GM23338 (cell line): ENCODE measurements at regions not wholly inside any gene's neighbourhood (a gene's known extent, or its start where the extent isn't known, plus 50 kb on each side); places are given as distances from the start of the nearest gene placed in this dataset.

ENCODE experiments used
- ATAC-seq: fragments of 200-7000 bp; cut with Tn5 transposase; 3 replicates; pipeline ENCODE4 v1.9.1; 2020
- DNase-seq: peaks from one replicate; pipeline ENCODE4 v3.0.0-alpha.2; 2015; ENCODE audit warnings: low spot score
- H2AFZ ChIP-seq: fragments of 200-600 bp; sonication (generic); 2 replicates; pipeline ENCODE4 v1.8.0; 2016; ENCODE audit warnings: antibody characterized with exemption, mild to moderate bottlenecking, moderate library complexity
- H3F3A ChIP-seq: fragments of 200-600 bp; sonication (generic); replicated peaks from 2 replicates; pipeline ENCODE4 v1.8.0; 2017; ENCODE audit warnings: antibody characterized with exemption, mixed run types, low read depth
- H3K27ac ChIP-seq: fragments of 200-600 bp; sonication (generic); 2 replicates; pipeline ENCODE4 v1.6.1; 2016; ENCODE audit warnings: low read depth
- H3K27me3 ChIP-seq: fragments of 200-600 bp; sonication (generic); 2 replicates; pipeline ENCODE4 v1.8.0; 2016; ENCODE audit warnings: mild to moderate bottlenecking, mixed run types, moderate library complexity; ENCODE audit not compliant: insufficient read depth
- H3K36me3 ChIP-seq: fragments of 200-600 bp; sonication (generic); 2 replicates; pipeline ENCODE4 v1.8.0; 2016; ENCODE audit warnings: mild to moderate bottlenecking; ENCODE audit not compliant: insufficient read depth
- H3K4me1 ChIP-seq: fragments of 200-600 bp; sonication (generic); 2 replicates; pipeline ENCODE4 v1.8.0; 2016; ENCODE audit warnings: mild to moderate bottlenecking, moderate library complexity; ENCODE audit not compliant: insufficient read depth
- H3K4me2 ChIP-seq: fragments of 200-600 bp; sonication (generic); 2 replicates; pipeline ENCODE4 v1.7.1; 2017; ENCODE audit warnings: mixed run types
- H3K4me3 ChIP-seq: fragments of 200-600 bp; sonication (generic); 2 replicates; pipeline ENCODE4 v1.6.1; 2016; ENCODE audit warnings: mixed run types
- H3K79me2 ChIP-seq: fragments of 200-600 bp; sonication (generic); replicated peaks from 2 replicates; pipeline ENCODE4 v1.8.0; 2017; ENCODE audit warnings: mild to moderate bottlenecking; ENCODE audit not compliant: insufficient read depth
- H3K9me2 ChIP-seq: fragments of 200-600 bp; sonication (generic); 2 replicates; pipeline ENCODE4 v1.8.0; 2017; ENCODE audit not compliant: insufficient read depth
- H4K20me1 ChIP-seq: fragments of 200-600 bp; sonication (generic); replicated peaks from 2 replicates; pipeline ENCODE4 v1.8.0; 2017; ENCODE audit warnings: mild to moderate bottlenecking; ENCODE audit not compliant: insufficient read depth
- H3K27ac Mint-ChIP-seq: 2 replicates; pipeline ENCODE4 v1.8.0; 2020; ENCODE audit warnings: inconsistent platforms, mild to moderate bottlenecking, moderate library complexity, mixed read lengths
- H3K27me3 Mint-ChIP-seq: 3 replicates; pipeline ENCODE4 v1.8.0; 2022; ENCODE audit warnings: low read depth, mild to moderate bottlenecking, moderate library complexity, mixed read lengths, inconsistent platforms; ENCODE audit not compliant: insufficient read depth, poor library complexity
- H3K36me3 Mint-ChIP-seq: 3 replicates; pipeline ENCODE4 v1.8.0; 2021; ENCODE audit warnings: low read depth, mild to moderate bottlenecking, inconsistent platforms, moderate library complexity, mixed read lengths
- H3K4me1 Mint-ChIP-seq: 3 replicates; pipeline ENCODE4 v1.8.0; 2020; ENCODE audit warnings: mild to moderate bottlenecking, inconsistent platforms, mixed read lengths
- H3K4me3 Mint-ChIP-seq: 3 replicates; pipeline ENCODE4 v1.8.0; 2021; ENCODE audit warnings: moderate library complexity, mild to moderate bottlenecking, inconsistent platforms, mixed read lengths
- H3K9me3 Mint-ChIP-seq: 3 replicates; pipeline ENCODE4 v1.8.0; 2020; ENCODE audit warnings: moderate library complexity, mild to moderate bottlenecking, inconsistent platforms, mixed read lengths
- CREB1 ChIP-seq: fragments of 250-450 bp; sonication (Bioruptor Pico); IDR thresholded peaks from 2 replicates; pipeline ENCODE4 v1.5.0; 2020; ENCODE audit warnings: low read depth, mild to moderate bottlenecking, moderate library complexity
- EZH2 ChIP-seq: fragments of 200-600 bp; sonication (generic); IDR thresholded peaks from one replicate; pipeline ENCODE4 v1.8.0; 2017; ENCODE audit warnings: antibody characterized with exemption, mild to moderate bottlenecking, low read depth; ENCODE audit not compliant: unreplicated experiment
- EZH2phosphoT487 ChIP-seq: fragments of 200-600 bp; sonication (generic); IDR thresholded peaks from one replicate; pipeline ENCODE4 v1.8.1; 2018; ENCODE audit warnings: antibody characterized with exemption; ENCODE audit not compliant: unreplicated experiment
- JUNB ChIP-seq: IDR thresholded peaks from one replicate; pipeline ENCODE4 v1.6.1; 2016; ENCODE audit warnings: antibody characterized with exemption; ENCODE audit not compliant: unreplicated experiment
- NANOG ChIP-seq: IDR thresholded peaks from 2 replicates; pipeline ENCODE4 v1.6.1; 2016; ENCODE audit warnings: antibody characterized with exemption, borderline replicate concordance
- POLR2AphosphoS5 ChIP-seq: IDR thresholded peaks from 2 replicates; pipeline ENCODE4 v1.6.1; 2016; ENCODE audit warnings: antibody characterized with exemption, low read depth
- STAT1 ChIP-seq: IDR thresholded peaks from one replicate; pipeline ENCODE4 v1.6.1; 2016; ENCODE audit warnings: antibody characterized with exemption; ENCODE audit not compliant: unreplicated experiment
- ZNF114 ChIP-seq: fragments of 250-450 bp; sonication (Bioruptor Pico); IDR thresholded peaks from 2 replicates; pipeline ENCODE4 v1.5.0; 2020; ENCODE audit warnings: mild to moderate bottlenecking, moderate library complexity
- ZNF331 ChIP-seq: fragments of 250-450 bp; sonication (Bioruptor Pico); IDR thresholded peaks from 2 replicates; pipeline ENCODE4 v1.5.0; 2020; ENCODE audit warnings: low read depth, mild to moderate bottlenecking, moderate library complexity
- TF ChIP-seq, protein P1 (sequence below), 2 experiments: fragments of 200-600 bp in 1 of 2; sonication (generic) in 1 of 2; conservative IDR thresholded peaks; 2 replicates each; pipeline versions ENCODE4 v1.5.1 to v1.6.1; 2016 to 2017; ENCODE audit warnings: antibody characterized with exemption in 2 of 2, low read depth in 2 of 2, mild to moderate bottlenecking in 2 of 2, moderate library complexity in 1 of 2
- TF ChIP-seq, protein P2 (sequence below): IDR thresholded peaks from one replicate; pipeline ENCODE4 v1.6.1; 2018; ENCODE audit warnings: antibody characterized with exemption; ENCODE audit not compliant: unreplicated experiment
- TF ChIP-seq, protein P3 (sequence below): fragments of 250-450 bp; sonication (Bioruptor Pico); IDR thresholded peaks from 2 replicates; pipeline ENCODE4 v1.5.0; 2020; ENCODE audit warnings: mild to moderate bottlenecking, moderate library complexity

DNA sequence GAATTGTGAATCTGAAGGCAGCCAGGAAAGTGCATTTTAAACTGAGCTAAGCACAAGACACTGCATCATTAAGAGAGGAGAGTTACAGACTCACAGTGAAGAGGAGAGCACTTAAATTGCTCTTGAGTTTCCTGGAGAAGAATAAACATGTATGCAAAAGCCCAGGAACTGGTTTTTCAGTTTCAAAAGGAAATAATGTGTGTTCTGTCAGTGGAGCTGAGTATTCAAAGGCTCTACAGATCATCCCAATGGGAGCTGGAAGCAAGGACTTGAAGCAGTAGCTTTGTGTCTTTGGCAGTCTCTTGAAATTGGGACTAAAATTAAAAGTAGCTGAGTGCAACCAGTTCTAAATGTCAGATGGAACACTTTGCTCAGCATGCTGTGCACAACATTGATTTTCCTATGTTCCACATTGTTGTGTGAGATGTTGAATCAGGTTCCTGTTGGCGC lies 147.5 kb upstream of the ANK2 start:
- Histone ChIP-seq H3K9me2 (no peaks in the 10 kb centered on the region), H3K79me2 (no peaks in the 10 kb centered on the region), H3K4me3 (no peak overlapping the region), H3F3A (no peaks in the 10 kb centered on the region), H3K4me1 (peaks cover 25% of the 10 kb centered on the region), H2AFZ (no peak overlapping the region), H4K20me1 (no peaks in the 10 kb centered on the region), H3K27me3 (no peaks in the 10 kb centered on the region), H3K4me2 (no peak overlapping the region), H3K36me3 (no peaks in the 10 kb centered on the region), H3K27ac (peak overlapping the region; percentile 24; the same call in 1 of the 2 replicates)
- TF ChIP-seq JUNB (no peak), EZH2phosphoT487 (no peak), ZNF114 (CRISPR knock-in tag) (no peak)
- TF ChIP-seq, protein P1, sequence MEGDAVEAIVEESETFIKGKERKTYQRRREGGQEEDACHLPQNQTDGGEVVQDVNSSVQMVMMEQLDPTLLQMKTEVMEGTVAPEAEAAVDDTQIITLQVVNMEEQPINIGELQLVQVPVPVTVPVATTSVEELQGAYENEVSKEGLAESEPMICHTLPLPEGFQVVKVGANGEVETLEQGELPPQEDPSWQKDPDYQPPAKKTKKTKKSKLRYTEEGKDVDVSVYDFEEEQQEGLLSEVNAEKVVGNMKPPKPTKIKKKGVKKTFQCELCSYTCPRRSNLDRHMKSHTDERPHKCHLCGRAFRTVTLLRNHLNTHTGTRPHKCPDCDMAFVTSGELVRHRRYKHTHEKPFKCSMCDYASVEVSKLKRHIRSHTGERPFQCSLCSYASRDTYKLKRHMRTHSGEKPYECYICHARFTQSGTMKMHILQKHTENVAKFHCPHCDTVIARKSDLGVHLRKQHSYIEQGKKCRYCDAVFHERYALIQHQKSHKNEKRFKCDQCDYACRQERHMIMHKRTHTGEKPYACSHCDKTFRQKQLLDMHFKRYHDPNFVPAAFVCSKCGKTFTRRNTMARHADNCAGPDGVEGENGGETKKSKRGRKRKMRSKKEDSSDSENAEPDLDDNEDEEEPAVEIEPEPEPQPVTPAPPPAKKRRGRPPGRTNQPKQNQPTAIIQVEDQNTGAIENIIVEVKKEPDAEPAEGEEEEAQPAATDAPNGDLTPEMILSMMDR (conservative IDR thresholded peaks at IDR 0.05; ENCODE audit: low read depth in 2 of 2), result no peak
- H3K4me3 Mint-ChIP-seq, result no peak overlapping the region
- 0 out of 2 replicates have a peak overlapping the region, but pooled peaks have one; percentile 11 for H3K27ac Mint-ChIP-seq
- no peaks in the 10 kb centered on the region for H3K36me3 Mint-ChIP-seq
- DNase-seq (no peak), ATAC-seq (no peak)
- peaks cover 4% of the 10 kb centered on the region for H3K27me3 Mint-ChIP-seq
- H3K9me3 Mint-ChIP-seq, result no peaks in the 10 kb centered on the region; the same call in 2 of the 3 replicates
- H3K4me1 Mint-ChIP-seq, result peaks cover 51% of the 10 kb centered on the region

DNA sequence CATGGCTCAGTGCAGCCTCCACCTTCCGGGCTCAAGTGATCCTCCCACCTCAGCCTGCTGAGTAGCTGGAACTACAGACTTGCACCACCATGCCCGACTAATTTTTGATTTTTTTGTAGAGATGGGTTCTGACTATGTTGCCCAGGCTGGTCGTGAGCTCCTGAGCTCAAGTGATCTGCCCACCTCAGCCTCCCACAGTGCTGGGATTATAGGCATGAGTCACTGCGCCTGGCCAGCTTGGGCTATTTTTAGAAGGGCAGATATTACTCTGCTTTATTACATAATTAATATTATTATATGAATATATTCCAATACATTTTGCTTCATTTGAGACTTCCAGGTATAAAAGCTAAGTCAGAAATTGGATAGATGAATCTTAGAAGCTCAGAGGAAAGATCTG lies 143.7 kb upstream of the ANK2 start:
- H4K20me1 ChIP-seq, result no peaks in the 10 kb centered on the region
- no peaks in the 10 kb centered on the region for H3K27me3 ChIP-seq
- no peak for TF ChIP-seq ZNF114 (CRISPR knock-in tag)
- TF ChIP-seq STAT1, result no peak
- TF ChIP-seq, protein P2, sequence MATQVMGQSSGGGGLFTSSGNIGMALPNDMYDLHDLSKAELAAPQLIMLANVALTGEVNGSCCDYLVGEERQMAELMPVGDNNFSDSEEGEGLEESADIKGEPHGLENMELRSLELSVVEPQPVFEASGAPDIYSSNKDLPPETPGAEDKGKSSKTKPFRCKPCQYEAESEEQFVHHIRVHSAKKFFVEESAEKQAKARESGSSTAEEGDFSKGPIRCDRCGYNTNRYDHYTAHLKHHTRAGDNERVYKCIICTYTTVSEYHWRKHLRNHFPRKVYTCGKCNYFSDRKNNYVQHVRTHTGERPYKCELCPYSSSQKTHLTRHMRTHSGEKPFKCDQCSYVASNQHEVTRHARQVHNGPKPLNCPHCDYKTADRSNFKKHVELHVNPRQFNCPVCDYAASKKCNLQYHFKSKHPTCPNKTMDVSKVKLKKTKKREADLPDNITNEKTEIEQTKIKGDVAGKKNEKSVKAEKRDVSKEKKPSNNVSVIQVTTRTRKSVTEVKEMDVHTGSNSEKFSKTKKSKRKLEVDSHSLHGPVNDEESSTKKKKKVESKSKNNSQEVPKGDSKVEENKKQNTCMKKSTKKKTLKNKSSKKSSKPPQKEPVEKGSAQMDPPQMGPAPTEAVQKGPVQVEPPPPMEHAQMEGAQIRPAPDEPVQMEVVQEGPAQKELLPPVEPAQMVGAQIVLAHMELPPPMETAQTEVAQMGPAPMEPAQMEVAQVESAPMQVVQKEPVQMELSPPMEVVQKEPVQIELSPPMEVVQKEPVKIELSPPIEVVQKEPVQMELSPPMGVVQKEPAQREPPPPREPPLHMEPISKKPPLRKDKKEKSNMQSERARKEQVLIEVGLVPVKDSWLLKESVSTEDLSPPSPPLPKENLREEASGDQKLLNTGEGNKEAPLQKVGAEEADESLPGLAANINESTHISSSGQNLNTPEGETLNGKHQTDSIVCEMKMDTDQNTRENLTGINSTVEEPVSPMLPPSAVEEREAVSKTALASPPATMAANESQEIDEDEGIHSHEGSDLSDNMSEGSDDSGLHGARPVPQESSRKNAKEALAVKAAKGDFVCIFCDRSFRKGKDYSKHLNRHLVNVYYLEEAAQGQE, result no peak
- no peak for TF ChIP-seq CREB1 (CRISPR knock-in tag)
- TF ChIP-seq POLR2AphosphoS5, result no peak
- no peak for TF ChIP-seq EZH2
- TF ChIP-seq, protein P3, sequence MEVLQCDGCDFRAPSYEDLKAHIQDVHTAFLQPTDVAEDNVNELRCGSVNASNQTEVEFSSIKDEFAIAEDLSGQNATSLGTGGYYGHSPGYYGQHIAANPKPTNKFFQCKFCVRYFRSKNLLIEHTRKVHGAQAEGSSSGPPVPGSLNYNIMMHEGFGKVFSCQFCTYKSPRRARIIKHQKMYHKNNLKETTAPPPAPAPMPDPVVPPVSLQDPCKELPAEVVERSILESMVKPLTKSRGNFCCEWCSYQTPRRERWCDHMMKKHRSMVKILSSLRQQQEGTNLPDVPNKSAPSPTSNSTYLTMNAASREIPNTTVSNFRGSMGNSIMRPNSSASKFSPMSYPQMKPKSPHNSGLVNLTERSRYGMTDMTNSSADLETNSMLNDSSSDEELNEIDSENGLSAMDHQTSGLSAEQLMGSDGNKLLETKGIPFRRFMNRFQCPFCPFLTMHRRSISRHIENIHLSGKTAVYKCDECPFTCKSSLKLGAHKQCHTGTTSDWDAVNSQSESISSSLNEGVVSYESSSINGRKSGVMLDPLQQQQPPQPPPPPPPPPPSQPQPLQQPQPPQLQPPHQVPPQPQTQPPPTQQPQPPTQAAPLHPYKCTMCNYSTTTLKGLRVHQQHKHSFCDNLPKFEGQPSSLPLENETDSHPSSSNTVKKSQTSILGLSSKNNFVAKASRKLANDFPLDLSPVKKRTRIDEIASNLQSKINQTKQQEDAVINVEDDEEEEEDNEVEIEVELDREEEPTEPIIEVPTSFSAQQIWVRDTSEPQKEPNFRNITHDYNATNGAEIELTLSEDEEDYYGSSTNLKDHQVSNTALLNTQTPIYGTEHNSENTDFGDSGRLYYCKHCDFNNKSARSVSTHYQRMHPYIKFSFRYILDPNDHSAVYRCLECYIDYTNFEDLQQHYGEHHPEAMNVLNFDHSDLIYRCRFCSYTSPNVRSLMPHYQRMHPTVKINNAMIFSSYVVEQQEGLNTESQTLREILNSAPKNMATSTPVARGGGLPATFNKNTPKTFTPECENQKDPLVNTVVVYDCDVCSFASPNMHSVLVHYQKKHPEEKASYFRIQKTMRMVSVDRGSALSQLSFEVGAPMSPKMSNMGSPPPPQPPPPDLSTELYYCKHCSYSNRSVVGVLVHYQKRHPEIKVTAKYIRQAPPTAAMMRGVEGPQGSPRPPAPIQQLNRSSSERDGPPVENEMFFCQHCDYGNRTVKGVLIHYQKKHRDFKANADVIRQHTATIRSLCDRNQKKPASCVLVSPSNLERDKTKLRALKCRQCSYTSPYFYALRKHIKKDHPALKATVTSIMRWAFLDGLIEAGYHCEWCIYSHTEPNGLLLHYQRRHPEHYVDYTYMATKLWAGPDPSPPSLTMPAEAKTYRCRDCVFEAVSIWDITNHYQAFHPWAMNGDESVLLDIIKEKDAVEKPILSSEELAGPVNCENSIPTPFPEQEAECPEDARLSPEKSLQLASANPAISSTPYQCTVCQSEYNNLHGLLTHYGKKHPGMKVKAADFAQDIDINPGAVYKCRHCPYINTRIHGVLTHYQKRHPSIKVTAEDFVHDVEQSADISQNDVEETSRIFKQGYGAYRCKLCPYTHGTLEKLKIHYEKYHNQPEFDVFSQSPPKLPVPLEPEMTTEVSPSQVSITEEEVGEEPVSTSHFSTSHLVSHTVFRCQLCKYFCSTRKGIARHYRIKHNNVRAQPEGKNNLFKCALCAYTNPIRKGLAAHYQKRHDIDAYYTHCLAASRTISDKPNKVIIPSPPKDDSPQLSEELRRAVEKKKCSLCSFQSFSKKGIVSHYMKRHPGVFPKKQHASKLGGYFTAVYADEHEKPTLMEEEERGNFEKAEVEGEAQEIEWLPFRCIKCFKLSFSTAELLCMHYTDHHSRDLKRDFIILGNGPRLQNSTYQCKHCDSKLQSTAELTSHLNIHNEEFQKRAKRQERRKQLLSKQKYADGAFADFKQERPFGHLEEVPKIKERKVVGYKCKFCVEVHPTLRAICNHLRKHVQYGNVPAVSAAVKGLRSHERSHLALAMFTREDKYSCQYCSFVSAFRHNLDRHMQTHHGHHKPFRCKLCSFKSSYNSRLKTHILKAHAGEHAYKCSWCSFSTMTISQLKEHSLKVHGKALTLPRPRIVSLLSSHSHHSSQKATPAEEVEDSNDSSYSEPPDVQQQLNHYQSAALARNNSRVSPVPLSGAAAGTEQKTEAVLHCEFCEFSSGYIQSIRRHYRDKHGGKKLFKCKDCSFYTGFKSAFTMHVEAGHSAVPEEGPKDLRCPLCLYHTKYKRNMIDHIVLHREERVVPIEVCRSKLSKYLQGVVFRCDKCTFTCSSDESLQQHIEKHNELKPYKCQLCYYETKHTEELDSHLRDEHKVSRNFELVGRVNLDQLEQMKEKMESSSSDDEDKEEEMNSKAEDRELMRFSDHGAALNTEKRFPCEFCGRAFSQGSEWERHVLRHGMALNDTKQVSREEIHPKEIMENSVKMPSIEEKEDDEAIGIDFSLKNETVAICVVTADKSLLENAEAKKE, result no peak
- no peak for TF ChIP-seq ZNF331
- TF ChIP-seq NANOG, result no peak
- H3K4me3 ChIP-seq, result no peak overlapping the region
- H3K4me2 ChIP-seq, result no peak overlapping the region
- Mint-ChIP-seq H3K27me3 (peaks cover 4% of the 10 kb centered on the region), H3K4me3 (no peak overlapping the region), H3K27ac (no peak overlapping the region), H3K4me1 (peaks cover 39% of the 10 kb centered on the region), H3K9me3 (no peaks in the 10 kb centered on the region), H3K36me3 (no peaks in the 10 kb centered on the region)
- no peak overlapping the region for H2AFZ ChIP-seq
- H3K27ac ChIP-seq, result no peak overlapping the region
- H3K36me3 ChIP-seq, result no peaks in the 10 kb centered on the region
- peaks cover 4% of the 10 kb centered on the region; the same call in 1 of the 2 replicates for H3K4me1 ChIP-seq
- H3K9me2 ChIP-seq, result no peaks in the 10 kb centered on the region
- no peaks in the 10 kb centered on the region for H3K79me2 ChIP-seq
- ATAC-seq, result no peak
- H3F3A ChIP-seq, result no peaks in the 10 kb centered on the region
- no peak for DNase-seq
